GM23338 (cell line): ENCODE measurements at regions not wholly inside any gene's neighbourhood (a gene's known extent, or its start where the extent isn't known, plus 50 kb on each side); places are given as distances from the start of the nearest gene placed in this dataset.

Source experiments
- ATAC-seq: fragments of 200-7000 bp; cut with Tn5 transposase; 3 replicates; pipeline ENCODE4 v1.9.1; 2020
- DNase-seq: peaks from one replicate; pipeline ENCODE4 v3.0.0-alpha.2; 2015; ENCODE audit warnings: low spot score
- H2AFZ ChIP-seq: fragments of 200-600 bp; sonication (generic); 2 replicates; pipeline ENCODE4 v1.8.0; 2016; ENCODE audit warnings: antibody characterized with exemption, mild to moderate bottlenecking, moderate library complexity
- H3F3A ChIP-seq: fragments of 200-600 bp; sonication (generic); replicated peaks from 2 replicates; pipeline ENCODE4 v1.8.0; 2017; ENCODE audit warnings: antibody characterized with exemption, mixed run types, low read depth
- H3K27ac ChIP-seq: fragments of 200-600 bp; sonication (generic); 2 replicates; pipeline ENCODE4 v1.6.1; 2016; ENCODE audit warnings: low read depth
- H3K27me3 ChIP-seq: fragments of 200-600 bp; sonication (generic); 2 replicates; pipeline ENCODE4 v1.8.0; 2016; ENCODE audit warnings: mild to moderate bottlenecking, mixed run types, moderate library complexity; ENCODE audit not compliant: insufficient read depth
- H3K36me3 ChIP-seq: fragments of 200-600 bp; sonication (generic); 2 replicates; pipeline ENCODE4 v1.8.0; 2016; ENCODE audit warnings: mild to moderate bottlenecking; ENCODE audit not compliant: insufficient read depth
- H3K4me1 ChIP-seq: fragments of 200-600 bp; sonication (generic); 2 replicates; pipeline ENCODE4 v1.8.0; 2016; ENCODE audit warnings: mild to moderate bottlenecking, moderate library complexity; ENCODE audit not compliant: insufficient read depth
- H3K4me2 ChIP-seq: fragments of 200-600 bp; sonication (generic); 2 replicates; pipeline ENCODE4 v1.7.1; 2017; ENCODE audit warnings: mixed run types
- H3K4me3 ChIP-seq: fragments of 200-600 bp; sonication (generic); 2 replicates; pipeline ENCODE4 v1.6.1; 2016; ENCODE audit warnings: mixed run types
- H3K79me2 ChIP-seq: fragments of 200-600 bp; sonication (generic); replicated peaks from 2 replicates; pipeline ENCODE4 v1.8.0; 2017; ENCODE audit warnings: mild to moderate bottlenecking; ENCODE audit not compliant: insufficient read depth
- H3K9me2 ChIP-seq: fragments of 200-600 bp; sonication (generic); 2 replicates; pipeline ENCODE4 v1.8.0; 2017; ENCODE audit not compliant: insufficient read depth
- H4K20me1 ChIP-seq: fragments of 200-600 bp; sonication (generic); replicated peaks from 2 replicates; pipeline ENCODE4 v1.8.0; 2017; ENCODE audit warnings: mild to moderate bottlenecking; ENCODE audit not compliant: insufficient read depth
- H3K27ac Mint-ChIP-seq: 2 replicates; pipeline ENCODE4 v1.8.0; 2020; ENCODE audit warnings: inconsistent platforms, mild to moderate bottlenecking, moderate library complexity, mixed read lengths
- H3K27me3 Mint-ChIP-seq: 3 replicates; pipeline ENCODE4 v1.8.0; 2022; ENCODE audit warnings: low read depth, mild to moderate bottlenecking, moderate library complexity, mixed read lengths, inconsistent platforms; ENCODE audit not compliant: insufficient read depth, poor library complexity
- H3K36me3 Mint-ChIP-seq: 3 replicates; pipeline ENCODE4 v1.8.0; 2021; ENCODE audit warnings: low read depth, mild to moderate bottlenecking, inconsistent platforms, moderate library complexity, mixed read lengths
- H3K4me1 Mint-ChIP-seq: 3 replicates; pipeline ENCODE4 v1.8.0; 2020; ENCODE audit warnings: mild to moderate bottlenecking, inconsistent platforms, mixed read lengths
- H3K4me3 Mint-ChIP-seq: 3 replicates; pipeline ENCODE4 v1.8.0; 2021; ENCODE audit warnings: moderate library complexity, mild to moderate bottlenecking, inconsistent platforms, mixed read lengths
- H3K9me3 Mint-ChIP-seq: 3 replicates; pipeline ENCODE4 v1.8.0; 2020; ENCODE audit warnings: moderate library complexity, mild to moderate bottlenecking, inconsistent platforms, mixed read lengths
- CREB1 ChIP-seq: fragments of 250-450 bp; sonication (Bioruptor Pico); IDR thresholded peaks from 2 replicates; pipeline ENCODE4 v1.5.0; 2020; ENCODE audit warnings: low read depth, mild to moderate bottlenecking, moderate library complexity
- EZH2 ChIP-seq: fragments of 200-600 bp; sonication (generic); IDR thresholded peaks from one replicate; pipeline ENCODE4 v1.8.0; 2017; ENCODE audit warnings: antibody characterized with exemption, mild to moderate bottlenecking, low read depth; ENCODE audit not compliant: unreplicated experiment
- EZH2phosphoT487 ChIP-seq: fragments of 200-600 bp; sonication (generic); IDR thresholded peaks from one replicate; pipeline ENCODE4 v1.8.1; 2018; ENCODE audit warnings: antibody characterized with exemption; ENCODE audit not compliant: unreplicated experiment
- JUNB ChIP-seq: IDR thresholded peaks from one replicate; pipeline ENCODE4 v1.6.1; 2016; ENCODE audit warnings: antibody characterized with exemption; ENCODE audit not compliant: unreplicated experiment
- NANOG ChIP-seq: IDR thresholded peaks from 2 replicates; pipeline ENCODE4 v1.6.1; 2016; ENCODE audit warnings: antibody characterized with exemption, borderline replicate concordance
- POLR2AphosphoS5 ChIP-seq: IDR thresholded peaks from 2 replicates; pipeline ENCODE4 v1.6.1; 2016; ENCODE audit warnings: antibody characterized with exemption, low read depth
- STAT1 ChIP-seq: IDR thresholded peaks from one replicate; pipeline ENCODE4 v1.6.1; 2016; ENCODE audit warnings: antibody characterized with exemption; ENCODE audit not compliant: unreplicated experiment
- ZNF114 ChIP-seq: fragments of 250-450 bp; sonication (Bioruptor Pico); IDR thresholded peaks from 2 replicates; pipeline ENCODE4 v1.5.0; 2020; ENCODE audit warnings: mild to moderate bottlenecking, moderate library complexity
- ZNF331 ChIP-seq: fragments of 250-450 bp; sonication (Bioruptor Pico); IDR thresholded peaks from 2 replicates; pipeline ENCODE4 v1.5.0; 2020; ENCODE audit warnings: low read depth, mild to moderate bottlenecking, moderate library complexity
- TF ChIP-seq, protein P1 (sequence below): IDR thresholded peaks from one replicate; pipeline ENCODE4 v1.6.1; 2018; ENCODE audit warnings: antibody characterized with exemption; ENCODE audit not compliant: unreplicated experiment
- TF ChIP-seq, protein P2 (sequence below): IDR thresholded peaks from 2 replicates; pipeline ENCODE4 v1.6.1; 2016; ENCODE audit warnings: antibody characterized with exemption
- TF ChIP-seq, protein P3 (sequence below): fragments of 250-450 bp; sonication (Bioruptor Pico); IDR thresholded peaks from 2 replicates; pipeline ENCODE4 v1.5.0; 2020; ENCODE audit warnings: mild to moderate bottlenecking, moderate library complexity
- TF ChIP-seq, protein P4 (sequence below), 2 experiments: fragments of 200-600 bp in 1 of 2; sonication (generic) in 1 of 2; conservative IDR thresholded peaks; 2 replicates each; pipeline versions ENCODE4 v1.5.1 to v1.6.1; 2016 to 2017; ENCODE audit warnings: antibody characterized with exemption in 2 of 2, low read depth in 2 of 2, mild to moderate bottlenecking in 2 of 2, moderate library complexity in 1 of 2

DNA sequence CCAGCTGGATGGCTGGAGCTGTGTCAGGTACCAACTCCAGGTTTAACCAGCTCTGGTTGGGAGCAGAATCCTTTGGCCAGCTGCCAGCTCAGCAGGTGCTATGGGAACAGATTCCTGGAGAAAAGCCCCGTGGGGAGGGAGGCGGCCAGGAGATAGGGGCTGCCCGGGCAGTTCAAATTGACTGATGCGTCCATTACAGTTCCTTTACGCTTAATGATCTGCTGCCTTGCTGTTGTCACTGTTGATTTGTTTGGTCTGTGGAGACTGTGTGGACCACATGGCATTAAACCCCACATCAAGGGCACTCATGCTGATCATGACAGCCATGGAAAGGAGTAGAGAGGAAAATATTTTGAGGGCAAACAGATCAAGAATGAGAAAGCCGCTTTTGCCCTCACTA, 200.0 kb downstream of the TSN start:
- Histone ChIP-seq H4K20me1 (no peaks in the 10 kb centered on the region), H3K4me3 (no peak overlapping the region), H3K27ac (no peak overlapping the region), H3F3A (no peaks in the 10 kb centered on the region), H3K4me1 (no peaks in the 10 kb centered on the region), H3K9me2 (peaks cover 2% of the 10 kb centered on the region; the same call in 1 of the 2 replicates), H2AFZ (no peak overlapping the region), H3K79me2 (no peaks in the 10 kb centered on the region), H3K4me2 (no peak overlapping the region), H3K27me3 (no peaks in the 10 kb centered on the region), H3K36me3 (no peaks in the 10 kb centered on the region)
- Mint-ChIP-seq H3K4me1 (peaks cover 3% of the 10 kb centered on the region; the same call in 1 of the 3 replicates), H3K4me3 (no peak overlapping the region), H3K27ac (no peak overlapping the region), H3K27me3 (peaks cover 2% of the 10 kb centered on the region), H3K9me3 (no peaks in the 10 kb centered on the region; the same call in 2 of the 3 replicates), H3K36me3 (no peaks in the 10 kb centered on the region)
- ATAC-seq = no peak
- no peak for DNase-seq
- no peak for TF ChIP-seq NANOG
- TF ChIP-seq, protein P1, sequence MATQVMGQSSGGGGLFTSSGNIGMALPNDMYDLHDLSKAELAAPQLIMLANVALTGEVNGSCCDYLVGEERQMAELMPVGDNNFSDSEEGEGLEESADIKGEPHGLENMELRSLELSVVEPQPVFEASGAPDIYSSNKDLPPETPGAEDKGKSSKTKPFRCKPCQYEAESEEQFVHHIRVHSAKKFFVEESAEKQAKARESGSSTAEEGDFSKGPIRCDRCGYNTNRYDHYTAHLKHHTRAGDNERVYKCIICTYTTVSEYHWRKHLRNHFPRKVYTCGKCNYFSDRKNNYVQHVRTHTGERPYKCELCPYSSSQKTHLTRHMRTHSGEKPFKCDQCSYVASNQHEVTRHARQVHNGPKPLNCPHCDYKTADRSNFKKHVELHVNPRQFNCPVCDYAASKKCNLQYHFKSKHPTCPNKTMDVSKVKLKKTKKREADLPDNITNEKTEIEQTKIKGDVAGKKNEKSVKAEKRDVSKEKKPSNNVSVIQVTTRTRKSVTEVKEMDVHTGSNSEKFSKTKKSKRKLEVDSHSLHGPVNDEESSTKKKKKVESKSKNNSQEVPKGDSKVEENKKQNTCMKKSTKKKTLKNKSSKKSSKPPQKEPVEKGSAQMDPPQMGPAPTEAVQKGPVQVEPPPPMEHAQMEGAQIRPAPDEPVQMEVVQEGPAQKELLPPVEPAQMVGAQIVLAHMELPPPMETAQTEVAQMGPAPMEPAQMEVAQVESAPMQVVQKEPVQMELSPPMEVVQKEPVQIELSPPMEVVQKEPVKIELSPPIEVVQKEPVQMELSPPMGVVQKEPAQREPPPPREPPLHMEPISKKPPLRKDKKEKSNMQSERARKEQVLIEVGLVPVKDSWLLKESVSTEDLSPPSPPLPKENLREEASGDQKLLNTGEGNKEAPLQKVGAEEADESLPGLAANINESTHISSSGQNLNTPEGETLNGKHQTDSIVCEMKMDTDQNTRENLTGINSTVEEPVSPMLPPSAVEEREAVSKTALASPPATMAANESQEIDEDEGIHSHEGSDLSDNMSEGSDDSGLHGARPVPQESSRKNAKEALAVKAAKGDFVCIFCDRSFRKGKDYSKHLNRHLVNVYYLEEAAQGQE = no peak
- TF ChIP-seq CREB1 (CRISPR knock-in tag) = no peak
- no peak for TF ChIP-seq JUNB
- TF ChIP-seq ZNF114 (CRISPR knock-in tag) = no peak
- TF ChIP-seq, protein P2, sequence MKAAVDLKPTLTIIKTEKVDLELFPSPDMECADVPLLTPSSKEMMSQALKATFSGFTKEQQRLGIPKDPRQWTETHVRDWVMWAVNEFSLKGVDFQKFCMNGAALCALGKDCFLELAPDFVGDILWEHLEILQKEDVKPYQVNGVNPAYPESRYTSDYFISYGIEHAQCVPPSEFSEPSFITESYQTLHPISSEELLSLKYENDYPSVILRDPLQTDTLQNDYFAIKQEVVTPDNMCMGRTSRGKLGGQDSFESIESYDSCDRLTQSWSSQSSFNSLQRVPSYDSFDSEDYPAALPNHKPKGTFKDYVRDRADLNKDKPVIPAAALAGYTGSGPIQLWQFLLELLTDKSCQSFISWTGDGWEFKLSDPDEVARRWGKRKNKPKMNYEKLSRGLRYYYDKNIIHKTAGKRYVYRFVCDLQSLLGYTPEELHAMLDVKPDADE = no peak
- no peak for TF ChIP-seq EZH2phosphoT487
- no peak for TF ChIP-seq POLR2AphosphoS5
- TF ChIP-seq ZNF331 (CRISPR knock-in tag) = no peak
- TF ChIP-seq STAT1 = no peak
- no peak for TF ChIP-seq EZH2
- TF ChIP-seq, protein P3, sequence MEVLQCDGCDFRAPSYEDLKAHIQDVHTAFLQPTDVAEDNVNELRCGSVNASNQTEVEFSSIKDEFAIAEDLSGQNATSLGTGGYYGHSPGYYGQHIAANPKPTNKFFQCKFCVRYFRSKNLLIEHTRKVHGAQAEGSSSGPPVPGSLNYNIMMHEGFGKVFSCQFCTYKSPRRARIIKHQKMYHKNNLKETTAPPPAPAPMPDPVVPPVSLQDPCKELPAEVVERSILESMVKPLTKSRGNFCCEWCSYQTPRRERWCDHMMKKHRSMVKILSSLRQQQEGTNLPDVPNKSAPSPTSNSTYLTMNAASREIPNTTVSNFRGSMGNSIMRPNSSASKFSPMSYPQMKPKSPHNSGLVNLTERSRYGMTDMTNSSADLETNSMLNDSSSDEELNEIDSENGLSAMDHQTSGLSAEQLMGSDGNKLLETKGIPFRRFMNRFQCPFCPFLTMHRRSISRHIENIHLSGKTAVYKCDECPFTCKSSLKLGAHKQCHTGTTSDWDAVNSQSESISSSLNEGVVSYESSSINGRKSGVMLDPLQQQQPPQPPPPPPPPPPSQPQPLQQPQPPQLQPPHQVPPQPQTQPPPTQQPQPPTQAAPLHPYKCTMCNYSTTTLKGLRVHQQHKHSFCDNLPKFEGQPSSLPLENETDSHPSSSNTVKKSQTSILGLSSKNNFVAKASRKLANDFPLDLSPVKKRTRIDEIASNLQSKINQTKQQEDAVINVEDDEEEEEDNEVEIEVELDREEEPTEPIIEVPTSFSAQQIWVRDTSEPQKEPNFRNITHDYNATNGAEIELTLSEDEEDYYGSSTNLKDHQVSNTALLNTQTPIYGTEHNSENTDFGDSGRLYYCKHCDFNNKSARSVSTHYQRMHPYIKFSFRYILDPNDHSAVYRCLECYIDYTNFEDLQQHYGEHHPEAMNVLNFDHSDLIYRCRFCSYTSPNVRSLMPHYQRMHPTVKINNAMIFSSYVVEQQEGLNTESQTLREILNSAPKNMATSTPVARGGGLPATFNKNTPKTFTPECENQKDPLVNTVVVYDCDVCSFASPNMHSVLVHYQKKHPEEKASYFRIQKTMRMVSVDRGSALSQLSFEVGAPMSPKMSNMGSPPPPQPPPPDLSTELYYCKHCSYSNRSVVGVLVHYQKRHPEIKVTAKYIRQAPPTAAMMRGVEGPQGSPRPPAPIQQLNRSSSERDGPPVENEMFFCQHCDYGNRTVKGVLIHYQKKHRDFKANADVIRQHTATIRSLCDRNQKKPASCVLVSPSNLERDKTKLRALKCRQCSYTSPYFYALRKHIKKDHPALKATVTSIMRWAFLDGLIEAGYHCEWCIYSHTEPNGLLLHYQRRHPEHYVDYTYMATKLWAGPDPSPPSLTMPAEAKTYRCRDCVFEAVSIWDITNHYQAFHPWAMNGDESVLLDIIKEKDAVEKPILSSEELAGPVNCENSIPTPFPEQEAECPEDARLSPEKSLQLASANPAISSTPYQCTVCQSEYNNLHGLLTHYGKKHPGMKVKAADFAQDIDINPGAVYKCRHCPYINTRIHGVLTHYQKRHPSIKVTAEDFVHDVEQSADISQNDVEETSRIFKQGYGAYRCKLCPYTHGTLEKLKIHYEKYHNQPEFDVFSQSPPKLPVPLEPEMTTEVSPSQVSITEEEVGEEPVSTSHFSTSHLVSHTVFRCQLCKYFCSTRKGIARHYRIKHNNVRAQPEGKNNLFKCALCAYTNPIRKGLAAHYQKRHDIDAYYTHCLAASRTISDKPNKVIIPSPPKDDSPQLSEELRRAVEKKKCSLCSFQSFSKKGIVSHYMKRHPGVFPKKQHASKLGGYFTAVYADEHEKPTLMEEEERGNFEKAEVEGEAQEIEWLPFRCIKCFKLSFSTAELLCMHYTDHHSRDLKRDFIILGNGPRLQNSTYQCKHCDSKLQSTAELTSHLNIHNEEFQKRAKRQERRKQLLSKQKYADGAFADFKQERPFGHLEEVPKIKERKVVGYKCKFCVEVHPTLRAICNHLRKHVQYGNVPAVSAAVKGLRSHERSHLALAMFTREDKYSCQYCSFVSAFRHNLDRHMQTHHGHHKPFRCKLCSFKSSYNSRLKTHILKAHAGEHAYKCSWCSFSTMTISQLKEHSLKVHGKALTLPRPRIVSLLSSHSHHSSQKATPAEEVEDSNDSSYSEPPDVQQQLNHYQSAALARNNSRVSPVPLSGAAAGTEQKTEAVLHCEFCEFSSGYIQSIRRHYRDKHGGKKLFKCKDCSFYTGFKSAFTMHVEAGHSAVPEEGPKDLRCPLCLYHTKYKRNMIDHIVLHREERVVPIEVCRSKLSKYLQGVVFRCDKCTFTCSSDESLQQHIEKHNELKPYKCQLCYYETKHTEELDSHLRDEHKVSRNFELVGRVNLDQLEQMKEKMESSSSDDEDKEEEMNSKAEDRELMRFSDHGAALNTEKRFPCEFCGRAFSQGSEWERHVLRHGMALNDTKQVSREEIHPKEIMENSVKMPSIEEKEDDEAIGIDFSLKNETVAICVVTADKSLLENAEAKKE (CRISPR knock-in tag) = no peak
- TF ChIP-seq, protein P4, sequence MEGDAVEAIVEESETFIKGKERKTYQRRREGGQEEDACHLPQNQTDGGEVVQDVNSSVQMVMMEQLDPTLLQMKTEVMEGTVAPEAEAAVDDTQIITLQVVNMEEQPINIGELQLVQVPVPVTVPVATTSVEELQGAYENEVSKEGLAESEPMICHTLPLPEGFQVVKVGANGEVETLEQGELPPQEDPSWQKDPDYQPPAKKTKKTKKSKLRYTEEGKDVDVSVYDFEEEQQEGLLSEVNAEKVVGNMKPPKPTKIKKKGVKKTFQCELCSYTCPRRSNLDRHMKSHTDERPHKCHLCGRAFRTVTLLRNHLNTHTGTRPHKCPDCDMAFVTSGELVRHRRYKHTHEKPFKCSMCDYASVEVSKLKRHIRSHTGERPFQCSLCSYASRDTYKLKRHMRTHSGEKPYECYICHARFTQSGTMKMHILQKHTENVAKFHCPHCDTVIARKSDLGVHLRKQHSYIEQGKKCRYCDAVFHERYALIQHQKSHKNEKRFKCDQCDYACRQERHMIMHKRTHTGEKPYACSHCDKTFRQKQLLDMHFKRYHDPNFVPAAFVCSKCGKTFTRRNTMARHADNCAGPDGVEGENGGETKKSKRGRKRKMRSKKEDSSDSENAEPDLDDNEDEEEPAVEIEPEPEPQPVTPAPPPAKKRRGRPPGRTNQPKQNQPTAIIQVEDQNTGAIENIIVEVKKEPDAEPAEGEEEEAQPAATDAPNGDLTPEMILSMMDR (conservative IDR thresholded peaks at IDR 0.05; ENCODE audit: low read depth in 2 of 2) = no peak
